ENCODE measurements at regions not wholly inside any gene's neighbourhood (a gene's known extent, or its start where the extent isn't known, plus 50 kb on each side); places are given as distances from the start of the nearest gene placed in this dataset.

- Histone ChIP-seq H3K27ac (ENCODE audit: insufficient read length, low read depth, low read length) (no peak overlapping the region), H3K14ac (ENCODE audit: insufficient read depth, low read length) (no peak overlapping the region), H3K9ac (ENCODE audit: extremely low read depth, insufficient read length, low read length) (no peak overlapping the region), H3K4me1 (ENCODE audit: insufficient read depth, low read length) (no peaks in the 10 kb centered on the region), H2AFZ (ENCODE audit: low read length) (no peak overlapping the region), H3K18ac (ENCODE audit: insufficient read length, low read depth, low read length) (no peak overlapping the region), H2BK20ac (ENCODE audit: low read depth, low read length, poor library complexity, severe bottlenecking) (no peak overlapping the region), H4K8ac (replicated peaks; ENCODE audit: insufficient read length, low read depth, low read length) (no peak overlapping the region), H3K79me2 (ENCODE audit: insufficient read depth, low read length) (no peaks in the 10 kb centered on the region), H4K91ac (ENCODE audit: insufficient read length, low read depth, low read length) (no peak overlapping the region), H2BK5ac (ENCODE audit: insufficient read length, low read length) (no peak overlapping the region), H2BK15ac (ENCODE audit: low read depth, low read length) (no peak overlapping the region), H2BK120ac (ENCODE audit: low read depth, low read length, poor library complexity, severe bottlenecking) (no peak overlapping the region), H3K23ac (ENCODE audit: insufficient read length, low read depth, low read length) (no peak overlapping the region), H4K20me1 (ENCODE audit: control insufficient read depth, insufficient read depth, insufficient read length) (no peaks in the 10 kb centered on the region), H3K4ac (ENCODE audit: low read depth, low read length) (no peak overlapping the region), H3K9me3 (ENCODE audit: control insufficient read depth, low read depth, low read length) (no peaks in the 10 kb centered on the region), H3K79me1 (ENCODE audit: insufficient read depth, low read depth, low read length, poor library complexity, severe bottlenecking) (no peaks in the 10 kb centered on the region), H4K5ac (ENCODE audit: insufficient read length, low read depth, low read length) (no peak overlapping the region), H3K56ac (ENCODE audit: insufficient read length, low read depth, low read length) (no peak overlapping the region), H2BK12ac (ENCODE audit: insufficient read length, low read depth, low read length) (no peak overlapping the region), H3K4me2 (ENCODE audit: insufficient read depth, insufficient read length, low read length) (no peak overlapping the region), H2AK5ac (ENCODE audit: insufficient read length, low read length) (no peak overlapping the region), H3K23me2 (ENCODE audit: insufficient read length, low read depth, low read length, poor library complexity, severe bottlenecking) (no peaks in the 10 kb centered on the region), H3K27me3 (ENCODE audit: insufficient read depth, low read length) (no peaks in the 10 kb centered on the region), H3T11ph (ENCODE audit: low read length) (no peak overlapping the region)
- no peaks in the 10 kb centered on the region for H3K27me3 Mint-ChIP-seq (ENCODE audit: low read depth)
- H3K27ac Mint-ChIP-seq = no peak overlapping the region
- DNase-seq = no peak
- no peak for TF ChIP-seq CTCF (conservative IDR thresholded peaks at IDR 0.05)
- no peaks in the 10 kb centered on the region for H3K4me1 Mint-ChIP-seq
- no peak overlapping the region for H3K4me3 Mint-ChIP-seq
- H3K9me3 Mint-ChIP-seq = no peaks in the 10 kb centered on the region; a peak in 1 of 5 replicates
- WGBS (ENCODE audit: extremely low coverage, insufficient read length, low lambda C conversion rate) = no CpG with 5 or more reads among the region's 3 CpGs
- H3K36me3 Mint-ChIP-seq (ENCODE audit: insufficient read depth in 1 of 3, low read depth in 3 of 3) = no peaks in the 10 kb centered on the region
Observed at GRCh38 chr13:87324558-87324957, 346.6 kb upstream of the SLITRK5 start.

Measured in H9 (cell line).